Type B pancreatic cell (in vitro differentiated cells): ENCODE measurements at regions not wholly inside any gene's neighbourhood (a gene's known extent, or its start where the extent isn't known, plus 50 kb on each side); places are given as distances from the start of the nearest gene placed in this dataset.
"Not testable (repeated sequence)": the region's sequence is repeated elsewhere in the genome, so short reads cannot be mapped to it uniquely, and the experiment has no call there.

Experiments
- DNase-seq: peaks from one replicate; pipeline ENCODE4 v3.0.0; 2021; ENCODE audit warnings: mixed read lengths; ENCODE audit not compliant: unreplicated experiment; ENCODE audit errors: extremely low spot score
- H3K27ac Mint-ChIP-seq: 2 replicates; pipeline ENCODE4 v1.8.0; 2021; ENCODE audit warnings: mild to moderate bottlenecking, mixed read lengths
- H3K27me3 Mint-ChIP-seq: 2 replicates; pipeline ENCODE4 v1.8.0; 2021; ENCODE audit warnings: mixed read lengths
- H3K36me3 Mint-ChIP-seq: 2 replicates; pipeline ENCODE4 v1.8.0; 2021; ENCODE audit warnings: mixed read lengths
- H3K4me1 Mint-ChIP-seq: one replicate; pipeline ENCODE4 v1.8.0; 2021; ENCODE audit warnings: mixed read lengths; ENCODE audit not compliant: unreplicated experiment
- H3K4me3 Mint-ChIP-seq: 2 replicates; pipeline ENCODE4 v1.8.0; 2021; ENCODE audit warnings: mild to moderate bottlenecking, mixed read lengths
- H3K9me3 Mint-ChIP-seq: 2 replicates; pipeline ENCODE4 v1.8.0; 2021; ENCODE audit warnings: mixed read lengths
- TF ChIP-seq, protein P1 (sequence below): fragments of 200-600 bp; sonication (generic); conservative IDR thresholded peaks from 2 replicates; pipeline ENCODE4 v1.5.0; 2021; ENCODE audit warnings: antibody characterized with exemption, mild to moderate bottlenecking

DNA sequence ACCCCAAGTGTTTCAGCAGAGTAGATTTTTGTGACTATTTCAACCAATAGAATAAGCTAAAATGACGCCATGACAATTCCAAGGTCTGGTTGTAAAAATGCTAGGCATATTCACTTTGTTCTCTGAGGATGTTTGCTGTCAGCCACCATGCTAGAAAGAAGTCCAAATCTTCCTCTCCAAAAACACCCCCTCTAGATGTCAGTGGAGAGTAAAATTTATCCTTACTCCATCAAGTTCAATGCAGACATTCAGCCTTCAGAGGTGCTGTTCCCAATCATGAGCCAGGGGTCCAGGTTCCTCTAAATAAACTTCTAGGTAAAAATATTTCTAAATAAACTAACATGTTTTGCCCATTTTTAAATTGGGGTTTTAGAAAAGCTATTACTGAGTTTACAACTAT lies 395.4 kb upstream of the ADAMTS5 start:
- TF ChIP-seq, protein P1, sequence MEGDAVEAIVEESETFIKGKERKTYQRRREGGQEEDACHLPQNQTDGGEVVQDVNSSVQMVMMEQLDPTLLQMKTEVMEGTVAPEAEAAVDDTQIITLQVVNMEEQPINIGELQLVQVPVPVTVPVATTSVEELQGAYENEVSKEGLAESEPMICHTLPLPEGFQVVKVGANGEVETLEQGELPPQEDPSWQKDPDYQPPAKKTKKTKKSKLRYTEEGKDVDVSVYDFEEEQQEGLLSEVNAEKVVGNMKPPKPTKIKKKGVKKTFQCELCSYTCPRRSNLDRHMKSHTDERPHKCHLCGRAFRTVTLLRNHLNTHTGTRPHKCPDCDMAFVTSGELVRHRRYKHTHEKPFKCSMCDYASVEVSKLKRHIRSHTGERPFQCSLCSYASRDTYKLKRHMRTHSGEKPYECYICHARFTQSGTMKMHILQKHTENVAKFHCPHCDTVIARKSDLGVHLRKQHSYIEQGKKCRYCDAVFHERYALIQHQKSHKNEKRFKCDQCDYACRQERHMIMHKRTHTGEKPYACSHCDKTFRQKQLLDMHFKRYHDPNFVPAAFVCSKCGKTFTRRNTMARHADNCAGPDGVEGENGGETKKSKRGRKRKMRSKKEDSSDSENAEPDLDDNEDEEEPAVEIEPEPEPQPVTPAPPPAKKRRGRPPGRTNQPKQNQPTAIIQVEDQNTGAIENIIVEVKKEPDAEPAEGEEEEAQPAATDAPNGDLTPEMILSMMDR: no peak
- no peaks in the 10 kb centered on the region for H3K9me3 Mint-ChIP-seq
- peaks cover 6% of the 10 kb centered on the region for H3K4me1 Mint-ChIP-seq

DNA sequence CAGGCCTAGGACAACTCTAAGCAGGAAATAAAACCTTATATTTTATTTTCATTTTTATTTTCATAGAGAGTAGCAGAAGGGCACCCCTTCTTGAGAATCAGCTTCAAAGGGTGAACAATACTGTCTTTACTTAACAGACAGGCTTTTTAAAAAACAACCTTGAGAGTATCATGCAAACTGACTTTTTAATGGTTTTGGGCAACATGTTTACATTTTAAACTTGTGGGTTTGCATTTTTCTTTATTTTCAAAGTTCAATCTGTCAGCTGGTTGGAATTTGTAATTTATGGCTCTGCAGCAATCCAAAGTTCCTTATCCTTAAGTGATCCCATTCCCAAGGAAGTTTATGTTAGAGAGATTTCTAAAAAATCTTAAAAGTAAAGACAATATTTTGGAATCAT lies 392.3 kb upstream of the ADAMTS5 start:
- no peaks in the 10 kb centered on the region for H3K27me3 Mint-ChIP-seq
- no peak overlapping the region for H3K27ac Mint-ChIP-seq
- H3K36me3 Mint-ChIP-seq: no peaks in the 10 kb centered on the region
- H3K9me3 Mint-ChIP-seq: no peaks in the 10 kb centered on the region
- TF ChIP-seq, protein P1: no peak
- DNase-seq: no peak
- no peak overlapping the region for H3K4me3 Mint-ChIP-seq
- H3K4me1 Mint-ChIP-seq: peaks cover 6% of the 10 kb centered on the region

More for the DNA sequence above, 395.4 kb upstream of the ADAMTS5 start:
- no peaks in the 10 kb centered on the region for H3K36me3 Mint-ChIP-seq
- no peak overlapping the region for H3K4me3 Mint-ChIP-seq
- no peaks in the 10 kb centered on the region for H3K27me3 Mint-ChIP-seq
- no peak overlapping the region for H3K27ac Mint-ChIP-seq
- DNase-seq: no peak

DNA sequence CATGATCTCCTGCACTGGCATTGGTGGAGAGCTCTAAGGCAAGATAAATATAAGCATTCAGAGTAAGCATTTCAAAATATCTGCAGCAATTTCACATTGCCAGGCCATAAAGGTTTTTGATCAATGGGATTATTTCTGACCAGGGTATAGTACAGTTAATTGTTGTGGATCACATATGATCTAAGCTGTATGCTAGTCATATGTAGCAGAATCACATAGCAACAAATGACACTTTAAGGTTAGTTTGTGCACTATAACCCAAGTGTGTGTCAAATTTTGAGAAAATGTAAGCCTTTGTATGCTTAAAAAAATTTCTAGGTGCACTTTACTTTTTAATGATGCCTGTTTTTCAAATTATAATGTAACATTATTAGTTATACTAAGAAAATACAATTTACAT lies 386.0 kb upstream of the ADAMTS5 start:
- H3K27ac Mint-ChIP-seq: no peak overlapping the region
- H3K36me3 Mint-ChIP-seq: no peaks in the 10 kb centered on the region
- H3K27me3 Mint-ChIP-seq: no peaks in the 10 kb centered on the region
- no peak overlapping the region for H3K4me3 Mint-ChIP-seq
- DNase-seq: no peak
- no peaks in the 10 kb centered on the region for H3K4me1 Mint-ChIP-seq
- H3K9me3 Mint-ChIP-seq: no peaks in the 10 kb centered on the region
- TF ChIP-seq, protein P1: no peak

DNA sequence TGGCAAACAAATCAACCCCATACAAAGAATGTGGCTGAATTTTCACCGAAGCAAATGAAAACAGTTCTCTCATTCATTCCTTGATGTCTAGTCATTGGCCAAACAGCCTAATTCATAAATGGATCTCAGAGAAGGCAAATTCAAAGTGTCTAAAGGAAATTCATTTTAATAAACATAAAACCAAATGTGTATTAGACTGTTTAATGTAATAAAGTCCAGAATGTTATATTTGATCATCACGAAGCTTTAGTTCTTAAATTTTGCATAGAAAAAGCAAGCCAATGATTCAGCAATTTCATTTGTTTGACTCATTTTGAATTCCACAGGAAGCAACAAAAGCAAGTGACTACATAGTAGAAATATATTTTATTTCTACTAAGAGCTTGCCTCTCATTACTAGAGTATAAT lies 379.2 kb upstream of the ADAMTS5 start:
- Mint-ChIP-seq H3K4me1 (no peaks in the 10 kb centered on the region), H3K27ac (no peak overlapping the region), H3K4me3 (no peak overlapping the region), H3K27me3 (no peaks in the 10 kb centered on the region), H3K36me3 (no peaks in the 10 kb centered on the region), H3K9me3 (no peaks in the 10 kb centered on the region)
- TF ChIP-seq, protein P1: no peak
- DNase-seq: no peak

DNA sequence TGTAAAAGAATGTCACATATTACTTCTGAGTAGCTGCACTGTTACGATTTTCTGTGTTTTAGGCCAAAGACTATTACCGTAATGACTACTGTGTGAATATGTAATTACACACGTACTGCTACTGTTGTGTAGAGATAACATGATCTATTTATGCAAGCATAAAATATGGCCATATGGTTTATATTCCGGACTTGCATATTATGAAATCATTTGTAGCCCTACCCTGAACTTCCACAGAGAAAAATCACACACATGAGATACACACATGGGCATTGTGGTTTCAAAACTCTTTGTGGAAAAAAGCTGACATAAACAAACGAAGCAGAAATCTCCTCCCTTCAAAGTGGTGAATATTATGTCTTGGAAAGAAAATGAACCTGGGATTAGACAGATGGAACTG lies 373.0 kb upstream of the ADAMTS5 start:
- no peak overlapping the region for H3K4me3 Mint-ChIP-seq
- H3K27me3 Mint-ChIP-seq: no peaks in the 10 kb centered on the region
- peaks cover 5% of the 10 kb centered on the region for H3K9me3 Mint-ChIP-seq
- no peaks in the 10 kb centered on the region for H3K36me3 Mint-ChIP-seq
- no peak for DNase-seq
- no peak overlapping the region for H3K27ac Mint-ChIP-seq
- TF ChIP-seq, protein P1: no peak
- H3K4me1 Mint-ChIP-seq: no peaks in the 10 kb centered on the region

DNA sequence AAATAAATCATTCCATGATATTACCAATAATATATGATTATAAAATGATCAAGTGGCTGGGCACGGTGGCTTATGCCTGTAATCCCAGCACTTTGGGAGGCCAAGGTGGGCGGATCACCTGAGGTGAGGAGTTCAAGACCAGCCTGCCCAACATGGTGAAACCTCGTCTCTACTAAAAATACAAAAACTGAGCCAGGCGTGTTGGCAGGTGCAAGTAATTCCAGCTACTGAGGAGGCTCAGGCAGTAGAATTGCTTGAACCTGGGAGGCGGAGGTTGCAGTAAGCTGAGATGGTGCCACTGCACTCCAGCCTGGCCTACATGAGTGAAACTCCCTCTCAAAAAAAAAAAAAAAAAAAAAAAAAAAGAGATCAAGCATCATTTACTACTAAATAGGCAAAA lies 371.1 kb upstream of the ADAMTS5 start:
- H3K27ac Mint-ChIP-seq: not testable (repeated sequence)

More for the DNA sequence above, 371.1 kb upstream of the ADAMTS5 start:
- H3K4me1 Mint-ChIP-seq, H3K9me3 Mint-ChIP-seq, DNase-seq, H3K36me3 Mint-ChIP-seq, H3K4me3 Mint-ChIP-seq, H3K27me3 Mint-ChIP-seq: not testable (repeated sequence)
